Lower leg skin (tissue), 3 donors: ENCODE measurements at regions not wholly inside any gene's neighbourhood (a gene's known extent, or its start where the extent isn't known, plus 50 kb on each side); places are given as distances from the start of the nearest gene placed in this dataset.

Experiments
- POLR2A ChIP-seq, 2 donors: fragments of 450-650 bp; IDR thresholded peaks; one replicate each; pipeline ENCODE4 v1.6.1; 2016 to 2017; ENCODE audit warnings: antibody characterized with exemption in 2 of 2, mild to moderate bottlenecking in 1 of 2, moderate library complexity in 1 of 2
- TF ChIP-seq, protein P1 (sequence below), 3 donors: fragments of 450-650 bp; IDR thresholded peaks; one replicate each; pipeline ENCODE4 v1.5.1; 2016; ENCODE audit warnings: antibody characterized with exemption in 3 of 3, mild to moderate bottlenecking in 3 of 3, moderate library complexity in 2 of 3

DNA sequence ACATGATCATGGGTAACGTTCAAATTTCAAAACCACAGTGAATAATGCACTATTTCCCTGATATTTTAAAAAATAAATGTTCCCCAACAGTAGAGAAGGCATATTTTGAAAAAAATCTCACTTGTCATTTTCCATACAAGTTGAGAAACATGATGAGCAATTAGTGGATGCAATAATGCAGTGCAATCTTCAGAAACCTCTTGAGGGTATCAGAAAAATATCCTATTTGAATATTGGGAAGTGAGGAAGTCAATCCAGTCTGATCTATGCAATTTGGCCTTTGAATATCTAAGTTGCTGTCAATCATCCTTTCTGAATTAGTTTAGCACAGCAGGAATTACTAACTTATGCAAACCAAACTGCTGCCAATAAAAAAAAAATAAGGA is 776.8 kb downstream of the PCDH18 start:
- TF ChIP-seq POLR2A (IDR thresholded peaks at IDR 0.05): no peak
- TF ChIP-seq, protein P1, sequence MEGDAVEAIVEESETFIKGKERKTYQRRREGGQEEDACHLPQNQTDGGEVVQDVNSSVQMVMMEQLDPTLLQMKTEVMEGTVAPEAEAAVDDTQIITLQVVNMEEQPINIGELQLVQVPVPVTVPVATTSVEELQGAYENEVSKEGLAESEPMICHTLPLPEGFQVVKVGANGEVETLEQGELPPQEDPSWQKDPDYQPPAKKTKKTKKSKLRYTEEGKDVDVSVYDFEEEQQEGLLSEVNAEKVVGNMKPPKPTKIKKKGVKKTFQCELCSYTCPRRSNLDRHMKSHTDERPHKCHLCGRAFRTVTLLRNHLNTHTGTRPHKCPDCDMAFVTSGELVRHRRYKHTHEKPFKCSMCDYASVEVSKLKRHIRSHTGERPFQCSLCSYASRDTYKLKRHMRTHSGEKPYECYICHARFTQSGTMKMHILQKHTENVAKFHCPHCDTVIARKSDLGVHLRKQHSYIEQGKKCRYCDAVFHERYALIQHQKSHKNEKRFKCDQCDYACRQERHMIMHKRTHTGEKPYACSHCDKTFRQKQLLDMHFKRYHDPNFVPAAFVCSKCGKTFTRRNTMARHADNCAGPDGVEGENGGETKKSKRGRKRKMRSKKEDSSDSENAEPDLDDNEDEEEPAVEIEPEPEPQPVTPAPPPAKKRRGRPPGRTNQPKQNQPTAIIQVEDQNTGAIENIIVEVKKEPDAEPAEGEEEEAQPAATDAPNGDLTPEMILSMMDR (IDR thresholded peaks at IDR 0.05): no peak
